ENCODE measurements at regions not wholly inside any gene's neighbourhood (a gene's known extent, or its start where the extent isn't known, plus 50 kb on each side); places are given as distances from the start of the nearest gene placed in this dataset.

- no peak for TF ChIP-seq CTCF (IDR thresholded peaks at IDR 0.05)
- no peaks in the 10 kb centered on the region for H3K79me2 ChIP-seq
- H3K36me3 ChIP-seq (ENCODE audit: control insufficient read depth, insufficient read depth, low read length), result no peaks in the 10 kb centered on the region
- H3K27ac ChIP-seq, result no peak overlapping the region
- H3K27me3 ChIP-seq (ENCODE audit: control insufficient read depth, insufficient read depth, low read length), result no peaks in the 10 kb centered on the region
- H3K4me3 ChIP-seq (ENCODE audit: low read depth, low read length), result no peak overlapping the region
- H3K4me1 ChIP-seq, result no peaks in the 10 kb centered on the region
- no peaks in the 10 kb centered on the region for H3K9me3 ChIP-seq (ENCODE audit: control insufficient read depth, low read length)
- no peak overlapping the region for H2AFZ ChIP-seq
- no peak overlapping the region for H3K4me2 ChIP-seq (ENCODE audit: low read length)
- H3K9ac ChIP-seq, result no peak overlapping the region
Observed at GRCh38 chr18:68098655-68099054, 582.1 kb upstream of the DSEL start.

GRCh38 chr18:68086481-68086880, 570.0 kb upstream of the DSEL start:
- H3K9me3 ChIP-seq (ENCODE audit: control insufficient read depth, low read length), result no peaks in the 10 kb centered on the region

GRCh38 chr18:68085251-68085650, 568.7 kb upstream of the DSEL start:
- no peaks in the 10 kb centered on the region for H3K27me3 ChIP-seq (ENCODE audit: control insufficient read depth, insufficient read depth, low read length)
- H3K79me2 ChIP-seq, result no peaks in the 10 kb centered on the region
- no peak overlapping the region for H3K9ac ChIP-seq
- no peaks in the 10 kb centered on the region for H3K4me1 ChIP-seq
- no peak overlapping the region for H3K4me2 ChIP-seq (ENCODE audit: low read length)
- no peaks in the 10 kb centered on the region for H3K36me3 ChIP-seq (ENCODE audit: control insufficient read depth, insufficient read depth, low read length)
- H3K4me3 ChIP-seq (ENCODE audit: low read depth, low read length), result no peak overlapping the region
- no peak for TF ChIP-seq CTCF (IDR thresholded peaks at IDR 0.05)
- H2AFZ ChIP-seq, result no peak overlapping the region
- H3K27ac ChIP-seq, result no peak overlapping the region
- H3K9me3 ChIP-seq (ENCODE audit: control insufficient read depth, low read length), result no peaks in the 10 kb centered on the region

More at GRCh38 chr18:68086481-68086880, 570.0 kb upstream of the DSEL start:
- H3K79me2 ChIP-seq, result no peaks in the 10 kb centered on the region
- no peak for TF ChIP-seq CTCF (IDR thresholded peaks at IDR 0.05)
- no peak overlapping the region for H2AFZ ChIP-seq
- no peaks in the 10 kb centered on the region for H3K27me3 ChIP-seq (ENCODE audit: control insufficient read depth, insufficient read depth, low read length)
- H3K4me3 ChIP-seq (ENCODE audit: low read depth, low read length), result no peak overlapping the region
- no peaks in the 10 kb centered on the region for H3K36me3 ChIP-seq (ENCODE audit: control insufficient read depth, insufficient read depth, low read length)
- H3K9ac ChIP-seq, result no peak overlapping the region
- H3K4me1 ChIP-seq, result no peaks in the 10 kb centered on the region
- no peak overlapping the region for H3K4me2 ChIP-seq (ENCODE audit: low read length)
- H3K27ac ChIP-seq, result no peak overlapping the region

GRCh38 chr18:68083776-68084175, 567.3 kb upstream of the DSEL start:
- no peaks in the 10 kb centered on the region for H3K9me3 ChIP-seq (ENCODE audit: control insufficient read depth, low read length)
- H3K4me2 ChIP-seq (ENCODE audit: low read length), result no peak overlapping the region
- H3K9ac ChIP-seq, result no peak overlapping the region
- H3K4me3 ChIP-seq (ENCODE audit: low read depth, low read length), result no peak overlapping the region
- no peaks in the 10 kb centered on the region for H3K4me1 ChIP-seq
- no peaks in the 10 kb centered on the region for H3K79me2 ChIP-seq
- TF ChIP-seq CTCF (IDR thresholded peaks at IDR 0.05), result no peak
- H3K27ac ChIP-seq, result no peak overlapping the region
- no peaks in the 10 kb centered on the region for H3K36me3 ChIP-seq (ENCODE audit: control insufficient read depth, insufficient read depth, low read length)
- H2AFZ ChIP-seq, result no peak overlapping the region
- H3K27me3 ChIP-seq (ENCODE audit: control insufficient read depth, insufficient read depth, low read length), result no peaks in the 10 kb centered on the region

- TF ChIP-seq CTCF (IDR thresholded peaks at IDR 0.05), result no peak
- no peaks in the 10 kb centered on the region for H3K79me2 ChIP-seq
- H3K36me3 ChIP-seq (ENCODE audit: control insufficient read depth, insufficient read depth, low read length), result no peaks in the 10 kb centered on the region
- no peak overlapping the region for H3K9ac ChIP-seq
- no peak overlapping the region for H3K27ac ChIP-seq
- no peak overlapping the region for H3K4me2 ChIP-seq (ENCODE audit: low read length)
- no peaks in the 10 kb centered on the region for H3K9me3 ChIP-seq (ENCODE audit: control insufficient read depth, low read length)
- H3K4me1 ChIP-seq, result no peaks in the 10 kb centered on the region
- no peak overlapping the region for H3K4me3 ChIP-seq (ENCODE audit: low read depth, low read length)
- H3K27me3 ChIP-seq (ENCODE audit: control insufficient read depth, insufficient read depth, low read length), result no peaks in the 10 kb centered on the region
- no peak overlapping the region for H2AFZ ChIP-seq
Observed at GRCh38 chr18:68083131-68083530, 566.6 kb upstream of the DSEL start.

Data from parathyroid adenoma (tissue), 2 donors.